GM21360 (cell line): ENCODE measurements at regions not wholly inside any gene's neighbourhood (a gene's known extent, or its start where the extent isn't known, plus 50 kb on each side); places are given as distances from the start of the nearest gene placed in this dataset.
"Not testable (repeated sequence)": the region's sequence is repeated elsewhere in the genome, so short reads cannot be mapped to it uniquely, and the experiment has no call there.

Experiments used
- ATAC-seq: cut with Tn5 transposase; IDR thresholded peaks from one replicate; pipeline ENCODE4 v1.9.1; 2021; ENCODE audit warnings: mild to moderate bottlenecking, moderate library complexity; ENCODE audit not compliant: unreplicated experiment

DNA sequence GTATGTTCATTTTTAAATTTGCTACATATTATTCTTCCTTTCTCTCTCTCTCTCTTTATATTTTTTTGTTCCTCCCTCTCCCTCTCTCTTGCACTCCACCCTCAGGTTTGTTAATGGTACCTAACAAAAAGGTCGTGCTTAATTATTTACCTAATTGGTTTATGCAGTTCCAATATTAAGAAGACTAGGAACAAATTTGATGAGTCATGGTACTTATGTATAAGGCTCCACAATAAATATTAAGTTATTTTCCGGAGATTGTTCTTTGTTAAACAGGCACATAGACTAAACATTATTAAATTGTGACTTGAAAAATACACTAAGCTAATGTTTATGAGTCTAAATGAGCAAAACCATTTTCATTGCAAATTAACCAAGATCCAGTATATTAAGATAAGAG lies 1200.8 kb upstream of the ALCAM start:
- no peak for ATAC-seq

GRCh38 chr3:104168386-104168785 lies 1198.3 kb upstream of the ALCAM start:
- no peak for ATAC-seq

GRCh38 chr3:104175696-104176095 lies 1191.0 kb upstream of the ALCAM start:
- ATAC-seq = no peak

DNA sequence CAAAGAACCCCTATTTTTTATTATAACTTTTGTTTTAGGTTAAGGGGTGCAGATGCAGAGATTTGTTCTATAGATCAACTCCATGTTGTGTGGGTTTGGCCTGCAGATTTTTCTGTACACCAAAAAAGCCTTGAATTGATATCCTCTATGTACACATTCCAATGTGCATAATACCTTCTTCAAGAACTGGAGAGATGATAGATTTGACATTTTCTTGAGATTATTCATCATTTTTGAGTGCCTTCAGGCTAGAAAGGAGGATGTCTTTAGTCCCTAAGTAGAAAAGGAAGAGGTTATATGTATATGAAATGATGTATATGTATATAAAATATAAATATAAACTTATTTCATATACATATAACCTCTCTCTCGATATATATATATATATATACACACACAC lies 1190.0 kb upstream of the ALCAM start:
- no peak for ATAC-seq

DNA sequence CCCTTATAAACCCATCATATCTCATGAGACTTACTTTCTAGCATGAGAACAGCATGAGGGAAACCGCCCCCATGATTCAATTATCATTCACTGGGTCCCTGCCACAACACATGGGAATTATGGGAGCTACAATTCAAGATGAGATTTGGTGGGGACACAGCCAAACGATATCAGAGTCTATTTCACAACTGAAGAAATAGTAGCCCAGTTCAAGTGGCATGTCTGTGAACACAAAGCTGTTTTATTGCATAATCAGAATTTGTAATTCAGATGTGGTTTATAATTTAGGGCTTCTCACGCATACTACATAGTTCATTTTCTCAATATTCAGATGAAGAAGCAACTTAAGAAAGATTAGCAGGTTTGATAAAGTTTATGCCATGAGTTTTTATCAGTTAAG lies 1188.0 kb upstream of the ALCAM start:
- no peak for ATAC-seq

DNA sequence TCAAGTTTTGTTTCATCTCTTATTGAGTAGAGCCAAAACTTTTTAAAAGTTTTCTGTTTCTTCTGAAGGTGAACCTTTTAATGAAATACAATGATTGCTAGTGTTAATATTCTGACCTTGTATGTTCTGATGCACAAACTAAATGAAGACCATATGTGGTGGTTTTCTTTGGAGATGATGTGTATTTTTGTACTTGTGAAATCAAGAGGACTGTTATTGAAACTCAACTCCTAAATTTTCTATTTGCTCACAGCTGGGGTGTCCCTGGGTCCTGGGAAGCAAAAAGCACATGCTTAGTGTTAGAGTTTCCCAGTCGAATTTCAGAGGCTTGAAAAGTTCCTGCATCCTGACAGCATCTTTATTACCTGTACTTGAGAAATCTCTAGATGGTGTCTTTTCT lies 1185.8 kb upstream of the ALCAM start:
- no peak for ATAC-seq

- no peak for ATAC-seq
Observed at GRCh38 chr3:104190681-104191080, 1176.0 kb upstream of the ALCAM start.

DNA sequence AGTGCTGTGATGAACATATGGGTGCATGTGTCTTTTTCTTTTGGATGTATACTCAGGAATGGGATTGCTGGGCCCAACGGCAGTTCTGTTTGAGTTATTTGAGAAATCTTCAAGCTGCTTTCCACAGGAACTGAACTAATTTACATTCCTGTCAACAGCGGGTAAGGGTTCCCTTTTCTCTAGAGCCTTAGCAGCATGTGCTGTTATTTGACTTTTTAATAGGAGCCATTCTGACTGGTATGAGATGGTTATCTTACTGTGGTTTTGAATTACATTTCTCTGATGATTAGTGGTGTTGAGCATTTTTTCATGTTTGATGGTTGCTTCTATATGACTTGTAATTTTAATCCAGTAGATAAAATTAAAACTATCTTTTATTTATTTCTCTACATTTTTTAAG lies 1168.6 kb upstream of the ALCAM start:
- no peak for ATAC-seq

DNA sequence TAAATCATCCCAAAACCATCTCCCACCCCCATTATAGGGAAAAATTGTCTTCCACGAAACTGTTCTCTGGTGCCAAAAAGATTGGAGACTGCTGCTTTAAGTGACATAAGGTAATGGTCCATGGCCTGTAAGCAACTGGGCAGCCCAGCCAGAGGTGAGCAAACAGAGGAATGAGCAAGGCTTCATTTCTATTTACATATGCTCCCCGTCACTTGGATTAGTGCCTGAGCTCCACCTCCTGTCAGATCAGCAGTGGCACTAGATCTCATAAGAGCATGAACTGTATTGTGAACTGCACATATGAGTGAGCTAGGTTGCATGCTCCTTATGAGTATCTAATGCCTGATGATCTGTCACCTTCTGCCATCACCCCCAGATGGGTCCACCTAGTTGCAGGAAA lies 1159.8 kb upstream of the ALCAM start:
- ATAC-seq = no peak

DNA sequence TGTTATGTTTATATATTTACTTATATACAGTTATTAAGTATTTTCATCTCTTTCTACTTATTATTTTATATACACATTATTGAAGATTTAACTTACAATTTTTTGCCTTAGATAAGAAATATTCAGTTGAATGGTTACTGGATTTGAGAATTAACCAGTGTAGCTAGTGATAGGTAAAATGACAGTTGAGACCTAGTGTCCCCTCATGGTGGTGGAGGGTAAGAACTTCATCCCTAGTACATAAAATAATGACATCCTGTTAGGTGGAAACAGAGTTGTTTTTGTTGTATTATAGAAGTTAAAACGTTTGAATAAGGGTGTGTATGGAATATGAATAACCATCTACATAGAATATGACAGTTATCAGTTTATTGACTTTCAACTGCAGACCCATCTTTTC lies 1152.4 kb upstream of the ALCAM start:
- no peak for ATAC-seq

DNA sequence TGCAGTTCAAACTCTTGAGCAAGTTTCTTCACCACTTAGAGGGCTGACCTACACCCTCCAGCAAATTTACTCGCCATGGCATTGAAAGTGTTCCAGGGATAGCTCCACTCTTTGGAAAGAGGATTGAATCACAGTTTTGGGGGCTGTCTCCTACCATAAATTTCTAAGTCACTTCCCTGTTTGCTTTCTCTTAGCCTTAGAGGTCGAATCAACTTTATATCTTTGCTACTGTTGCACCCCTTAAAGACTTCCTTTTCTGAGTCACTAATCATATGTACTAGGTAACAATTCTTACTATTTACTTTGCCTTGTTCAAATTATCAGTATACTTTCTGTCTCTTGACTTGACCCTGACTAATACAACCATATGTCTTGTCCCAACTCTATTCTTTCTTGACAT lies 1151.8 kb upstream of the ALCAM start:
- ATAC-seq = no peak

- ATAC-seq = not testable (repeated sequence)
Observed at GRCh38 chr3:104219046-104219445, 1147.7 kb upstream of the ALCAM start.

GRCh38 chr3:104234442-104235194 lies 1132.1 kb upstream of the ALCAM start:
- no peak for ATAC-seq

DNA sequence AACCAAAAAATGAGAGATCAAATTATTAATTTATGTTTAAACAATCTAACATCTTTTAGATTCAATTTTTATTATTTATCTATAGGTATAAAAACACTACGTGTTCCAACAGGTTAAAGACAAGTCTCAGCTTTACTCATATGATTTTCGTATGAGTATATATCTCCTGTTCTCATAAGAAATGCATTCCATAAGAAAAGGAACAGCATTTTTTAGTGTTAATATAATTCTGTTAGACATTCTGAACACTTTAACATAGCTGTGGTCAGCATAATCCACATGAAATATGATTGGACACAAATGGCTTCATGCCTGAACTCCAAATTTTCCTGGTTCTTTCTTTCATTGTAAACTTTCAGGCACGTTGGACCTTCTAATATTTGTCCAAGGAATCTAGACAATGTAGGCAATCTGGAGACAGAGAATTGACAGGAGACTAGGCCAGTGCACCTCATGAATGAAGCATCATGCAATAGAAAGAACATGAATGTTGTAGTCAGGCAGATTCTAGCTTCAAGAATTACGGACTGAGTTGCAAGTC lies 1122.0 kb upstream of the ALCAM start:
- no peak for ATAC-seq

GRCh38 chr3:104245261-104245660 lies 1121.4 kb upstream of the ALCAM start:
- ATAC-seq = no peak

- ATAC-seq = no peak
Observed at GRCh38 chr3:104245981-104246380, 1120.7 kb upstream of the ALCAM start.

DNA sequence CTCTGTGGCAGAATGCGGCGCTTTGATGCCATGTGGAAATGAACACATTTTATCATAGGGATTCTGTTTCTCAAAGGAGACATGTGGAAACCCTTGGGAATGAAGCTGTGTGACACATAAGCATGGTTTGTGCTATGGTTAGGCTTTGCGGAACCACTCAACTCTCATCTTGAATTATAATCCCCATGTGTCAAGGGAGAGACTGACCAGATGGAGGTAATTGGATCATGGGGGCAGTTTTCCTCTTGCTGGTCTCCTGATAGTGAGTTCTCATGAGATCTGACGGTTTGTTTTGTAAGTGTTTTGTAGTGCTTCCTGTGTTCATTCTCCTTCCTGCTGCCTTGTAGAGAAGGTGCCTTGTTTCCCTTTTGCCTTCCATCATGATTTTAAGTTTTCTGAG lies 1109.2 kb upstream of the ALCAM start:
- no peak for ATAC-seq

- ATAC-seq = no peak
Observed at GRCh38 chr3:104263477-104263876, 1103.2 kb upstream of the ALCAM start.

DNA sequence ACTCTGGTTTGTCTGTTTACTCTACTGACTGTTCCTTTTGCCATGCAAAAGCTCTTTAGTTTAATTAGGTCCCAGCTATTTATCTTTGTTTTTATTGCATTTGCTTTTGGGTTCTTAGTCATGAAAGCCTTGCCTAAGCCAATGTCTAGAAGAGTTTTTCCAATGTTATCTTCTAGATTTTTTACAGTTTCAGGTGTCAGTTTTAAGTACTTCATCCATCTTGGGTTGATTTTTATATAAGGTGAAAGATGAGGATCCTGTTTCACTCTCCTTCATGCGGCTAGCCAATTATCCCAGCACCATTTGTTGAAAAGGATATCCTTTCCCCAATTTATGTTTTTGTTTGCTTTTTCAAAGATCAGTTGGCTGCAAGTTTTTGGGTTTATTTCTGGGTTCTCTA lies 1100.5 kb upstream of the ALCAM start:
- ATAC-seq = not testable (repeated sequence)

DNA sequence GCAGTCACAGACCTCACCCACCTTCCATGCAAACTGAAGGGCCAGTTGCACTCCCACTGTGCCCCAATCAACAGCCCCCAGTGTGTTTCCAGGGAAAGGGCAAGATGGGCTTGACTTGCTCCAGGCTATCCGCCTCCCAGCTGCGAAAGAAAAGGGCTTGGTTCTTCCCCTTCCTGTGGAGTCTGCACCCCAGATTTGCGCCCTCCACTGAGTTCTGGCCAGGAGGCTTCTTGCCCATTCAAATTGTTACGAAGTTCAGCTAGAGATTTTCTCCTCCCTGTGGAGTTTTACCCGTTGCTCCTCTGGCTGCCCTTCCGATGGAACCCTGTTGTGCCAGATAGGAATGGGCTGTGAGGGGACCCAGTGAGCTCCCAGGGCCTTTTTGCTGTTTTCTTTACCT lies 1096.9 kb upstream of the ALCAM start:
- ATAC-seq = no peak

DNA sequence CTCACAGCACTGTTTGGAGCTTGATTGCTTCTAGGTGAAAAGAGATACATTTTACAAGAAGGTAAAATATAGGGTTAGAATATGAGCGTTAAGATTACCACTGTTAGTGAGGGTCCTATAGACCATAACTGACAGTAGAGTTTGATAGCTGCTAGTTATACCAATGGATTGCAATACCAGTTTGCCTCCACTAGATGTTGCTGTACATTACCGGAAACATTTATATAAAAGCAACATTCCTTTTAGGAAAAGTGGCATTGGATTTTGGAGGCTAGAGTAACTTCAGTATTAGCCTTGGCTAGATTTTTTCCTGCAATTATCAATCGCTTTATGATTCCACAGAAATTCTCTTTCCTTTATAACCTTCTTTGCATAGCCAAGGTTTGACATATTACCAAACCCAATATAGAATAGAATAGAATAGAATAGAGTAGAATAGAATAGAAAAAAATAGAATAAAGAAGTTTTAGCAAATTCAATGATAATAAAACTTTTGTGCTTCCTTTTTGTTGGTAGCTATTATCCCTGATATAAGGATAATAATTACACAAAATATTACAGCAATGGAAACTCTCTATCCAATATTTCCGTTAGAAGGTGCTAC lies 1093.6 kb upstream of the ALCAM start:
- ATAC-seq = peak; percentile 79

- ATAC-seq = no peak
Observed at GRCh38 chr3:104275199-104275598, 1091.5 kb upstream of the ALCAM start.

DNA sequence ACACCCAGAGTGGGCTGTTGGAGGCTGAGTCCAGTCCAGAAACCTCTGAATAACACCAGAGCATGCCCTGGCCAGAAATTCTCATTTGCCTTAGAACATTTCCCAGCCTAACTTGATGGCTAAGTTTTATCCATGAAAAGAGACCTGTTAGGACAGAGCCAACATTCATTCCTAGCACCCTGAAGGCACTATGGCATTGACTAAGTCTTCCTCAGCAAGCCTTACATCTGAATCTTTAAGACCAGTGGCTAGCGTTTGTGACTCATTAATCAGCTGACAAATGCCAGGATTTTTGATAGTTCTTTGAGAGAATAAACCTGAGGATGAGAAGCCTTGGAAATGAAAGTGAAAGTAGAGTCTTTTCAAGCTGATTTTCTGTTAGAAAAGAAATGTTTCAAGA lies 1087.1 kb upstream of the ALCAM start:
- no peak for ATAC-seq
